GM18505 (cell line): ENCODE measurements at regions not wholly inside any gene's neighbourhood (a gene's known extent, or its start where the extent isn't known, plus 50 kb on each side); places are given as distances from the start of the nearest gene placed in this dataset.
"Not testable (repeated sequence)": the region's sequence is repeated elsewhere in the genome, so short reads cannot be mapped to it uniquely, and the experiment has no call there.

Experiments used
- ATAC-seq: cut with Tn5 transposase; IDR thresholded peaks from one replicate; pipeline ENCODE4 v1.9.1; 2021; ENCODE audit not compliant: unreplicated experiment
- POLR2A ChIP-seq: IDR thresholded peaks from 4 replicates; pipeline ENCODE4 v1.6.1; 2011; ENCODE audit warnings: borderline replicate concordance; ENCODE audit not compliant: insufficient read depth, insufficient read length; ENCODE audit errors: extremely low read depth

GRCh38 chr2:77767388-77768076, 245.4 kb upstream of the LRRTM4 start:
- no peak for TF ChIP-seq POLR2A
- no peak for ATAC-seq

DNA sequence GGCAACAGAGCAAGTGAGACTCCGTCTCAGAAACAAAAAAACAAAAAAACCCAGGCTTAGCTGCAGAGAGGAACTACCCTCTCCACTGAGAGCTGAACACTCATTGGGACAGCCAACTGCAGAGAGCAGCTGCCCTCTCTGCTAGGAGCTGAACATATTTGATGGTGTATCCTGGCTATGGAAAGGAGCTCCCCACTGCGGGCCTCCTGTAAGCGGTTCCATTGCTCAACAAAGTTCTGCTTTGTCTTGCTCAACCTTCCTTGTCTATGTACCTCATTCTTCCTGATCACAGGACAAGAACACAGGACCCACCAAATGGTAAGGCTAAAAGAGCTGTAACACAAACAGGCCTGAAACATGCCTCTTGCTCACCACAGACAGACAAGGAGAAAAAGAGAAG, 246.3 kb upstream of the LRRTM4 start:
- ATAC-seq: no peak
- TF ChIP-seq POLR2A: no peak

- TF ChIP-seq POLR2A: no peak
- ATAC-seq: no peak
Measured at GRCh38 chr2:77778917-77779316, 256.7 kb upstream of the LRRTM4 start.

DNA sequence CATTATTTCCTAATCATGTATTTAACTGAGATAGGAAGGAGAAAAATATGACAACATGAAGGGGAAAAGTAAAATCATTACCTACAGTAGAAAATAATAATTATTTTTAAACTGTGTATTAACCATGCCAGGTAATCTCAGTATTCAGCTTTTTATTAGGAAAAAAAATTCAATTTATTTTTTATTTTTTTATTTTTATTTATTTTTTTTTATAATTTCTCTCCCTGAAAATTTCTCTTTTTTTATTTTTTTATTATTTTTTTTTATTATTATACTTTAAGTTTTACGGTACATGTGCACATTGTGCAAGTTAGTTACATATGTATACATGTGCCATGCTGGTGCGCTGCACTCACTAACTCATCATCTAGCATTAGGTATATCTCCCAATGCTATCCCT, 271.3 kb upstream of the LRRTM4 start:
- ATAC-seq: not testable (repeated sequence)

GRCh38 chr2:77796397-77796796, 274.2 kb upstream of the LRRTM4 start:
- ATAC-seq: no peak
- no peak for TF ChIP-seq POLR2A

DNA sequence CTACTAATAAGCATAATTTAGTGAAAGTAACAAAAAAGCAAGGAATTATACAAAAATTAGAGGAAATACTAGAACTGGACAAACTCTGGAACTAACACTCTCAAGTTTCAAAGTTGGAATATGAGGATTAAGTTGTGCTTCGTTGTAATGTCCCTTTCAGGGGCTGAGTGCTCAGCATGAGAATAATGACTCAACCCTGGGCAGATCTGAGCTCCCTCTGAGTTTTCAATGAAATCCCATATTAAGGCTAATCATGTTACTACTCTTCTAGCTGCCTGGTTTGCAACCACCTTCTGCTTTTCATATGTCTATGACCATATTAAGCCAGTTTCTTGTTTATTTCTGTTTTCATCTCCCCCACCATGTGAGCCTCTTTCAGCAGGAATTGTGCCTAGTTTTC, 274.9 kb upstream of the LRRTM4 start:
- TF ChIP-seq POLR2A: no peak
- no peak for ATAC-seq

- ATAC-seq: no peak
- no peak for TF ChIP-seq POLR2A
Measured at GRCh38 chr2:77800410-77800809, 278.2 kb upstream of the LRRTM4 start.

- ATAC-seq: no peak
Measured at GRCh38 chr2:77807531-77808215, 285.5 kb upstream of the LRRTM4 start.

DNA sequence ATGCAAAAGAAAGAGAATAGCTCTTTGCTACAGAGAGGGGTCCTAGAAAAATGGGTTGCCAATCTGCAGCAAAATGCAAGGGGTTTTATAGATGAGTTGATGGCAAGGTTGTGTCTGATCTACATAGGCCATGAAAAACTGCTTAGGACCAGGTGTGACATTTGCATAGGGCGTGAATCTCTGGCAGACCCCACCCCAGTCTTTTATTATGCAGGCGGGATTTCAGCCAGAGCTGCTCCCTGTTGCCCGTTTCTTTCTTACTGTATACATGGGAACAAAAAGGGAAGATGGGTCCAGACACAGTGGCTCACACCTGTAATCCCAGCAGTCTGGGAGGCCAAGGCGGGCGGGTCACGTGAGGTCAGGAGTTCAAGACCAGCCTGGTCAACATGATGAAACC, 286.4 kb upstream of the LRRTM4 start:
- ATAC-seq: no peak
- no peak for TF ChIP-seq POLR2A

More at GRCh38 chr2:77807531-77808215, 285.5 kb upstream of the LRRTM4 start:
- no peak for TF ChIP-seq POLR2A

GRCh38 chr2:77813599-77813998, 291.4 kb upstream of the LRRTM4 start:
- ATAC-seq: no peak
- no peak for TF ChIP-seq POLR2A

- TF ChIP-seq POLR2A: no peak
- no peak for ATAC-seq
Measured at GRCh38 chr2:77816618-77817017, 294.4 kb upstream of the LRRTM4 start.

- no peak for ATAC-seq
Measured at GRCh38 chr2:77818186-77818585, 296.0 kb upstream of the LRRTM4 start.

DNA sequence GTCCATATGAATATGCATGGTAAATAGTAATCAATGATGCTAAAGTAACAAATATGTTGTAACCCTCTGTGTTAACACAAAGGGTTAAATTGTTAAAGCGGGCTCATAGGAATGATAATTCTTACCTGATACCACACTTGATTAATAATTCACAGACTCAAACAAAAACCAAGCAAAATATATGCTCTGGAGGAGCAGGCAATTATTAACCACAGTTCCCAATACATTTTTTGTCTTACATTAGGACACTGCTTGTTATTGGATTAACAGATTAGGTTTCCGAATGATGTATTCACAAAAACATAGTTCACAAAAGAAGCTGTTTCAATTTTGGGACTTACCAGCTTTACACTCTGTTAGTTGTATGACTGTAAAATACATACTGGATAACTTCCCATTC, 300.9 kb upstream of the LRRTM4 start:
- no peak for ATAC-seq
- TF ChIP-seq POLR2A: no peak

More at GRCh38 chr2:77818186-77818585, 296.0 kb upstream of the LRRTM4 start:
- TF ChIP-seq POLR2A: no peak

DNA sequence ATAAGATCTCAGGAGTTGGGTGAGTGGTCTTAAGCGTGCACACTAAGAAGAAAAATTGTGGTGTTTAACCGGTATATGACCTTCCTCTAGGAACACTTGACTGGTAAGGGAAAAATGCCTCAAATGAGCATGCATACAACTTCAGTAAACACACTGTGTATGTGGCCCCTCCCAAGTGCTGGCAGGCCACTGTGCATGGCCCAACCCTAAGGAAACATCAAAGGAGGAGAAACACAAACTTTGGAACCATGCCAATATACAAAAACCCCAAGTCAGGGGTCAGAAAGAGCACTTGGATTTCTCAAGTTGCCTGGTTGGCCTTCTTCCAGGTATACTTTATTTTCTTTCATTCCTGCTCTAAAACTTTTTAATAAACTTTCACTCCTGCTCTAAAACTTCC, 308.9 kb upstream of the LRRTM4 start:
- TF ChIP-seq POLR2A: no peak
- no peak for ATAC-seq

- TF ChIP-seq POLR2A: no peak
- ATAC-seq: no peak
Measured at GRCh38 chr2:77831471-77831870, 309.3 kb upstream of the LRRTM4 start.

GRCh38 chr2:77831898-77832297, 309.7 kb upstream of the LRRTM4 start:
- ATAC-seq: no peak
- no peak for TF ChIP-seq POLR2A
